HL-60 (cell line): ENCODE measurements at regions not wholly inside any gene's neighbourhood (a gene's known extent, or its start where the extent isn't known, plus 50 kb on each side); places are given as distances from the start of the nearest gene placed in this dataset.

ENCODE experiments used
- DNase-seq, 2 experiments: peaks; one replicate each; pipeline ENCODE4 v3.0.0-alpha.2; 2010 to 2020; ENCODE audit warnings: low read depth in 1 of 2, low spot score in 1 of 2
- H3K27ac ChIP-seq: fragments of 250-450 bp; sonication (Bioruptor Pico); replicated peaks from 2 replicates; pipeline ENCODE4 v1.5.1; 2020; ENCODE audit warnings: mild to moderate bottlenecking, moderate library complexity
- H3K27me3 ChIP-seq: fragments of 250-450 bp; sonication (Bioruptor Pico); 2 replicates; pipeline ENCODE4 v1.5.1; 2021; ENCODE audit warnings: mild to moderate bottlenecking, moderate library complexity; ENCODE audit not compliant: insufficient read depth, poor library complexity, severe bottlenecking
- H3K4me3 ChIP-seq: replicated peaks from 2 replicates; pipeline ENCODE4 v1.5.1; 2011; ENCODE audit warnings: mild to moderate bottlenecking, control low read depth, low read length; ENCODE audit not compliant: insufficient read depth
- CTCF ChIP-seq: IDR thresholded peaks from one replicate; pipeline ENCODE4 v1.5.1; 2011; ENCODE audit warnings: low read length, control low read depth, inconsistent platforms; ENCODE audit not compliant: insufficient read depth
- GABPA ChIP-seq: IDR thresholded peaks from 2 replicates; pipeline ENCODE4 v1.6.1; 2012; ENCODE audit warnings: low read depth
- POLR2AphosphoS5 ChIP-seq: IDR thresholded peaks from 2 replicates; pipeline ENCODE4 v1.6.1; 2012; ENCODE audit warnings: low read depth
- REST ChIP-seq: IDR thresholded peaks from 2 replicates; pipeline ENCODE4 v1.6.1; 2012; ENCODE audit warnings: low read depth; ENCODE audit not compliant: insufficient replicate concordance
- SPI1 ChIP-seq: IDR thresholded peaks from 2 replicates; pipeline ENCODE4 v1.6.1; 2012; ENCODE audit warnings: low read depth, mild to moderate bottlenecking, borderline replicate concordance

- Histone ChIP-seq H3K27me3 (no peaks in the 10 kb centered on the region), H3K4me3 (no peak overlapping the region), H3K27ac (no peak overlapping the region)
- no peak for DNase-seq
- TF ChIP-seq REST: no peak
- TF ChIP-seq SPI1: no peak
- no peak for TF ChIP-seq GABPA
- no peak for TF ChIP-seq CTCF
- no peak for TF ChIP-seq POLR2AphosphoS5
Observed at GRCh38 chr9:108239696-108240321, 616.0 kb downstream of the ACTL7B start.

GRCh38 chr9:108235609-108236008, 620.2 kb downstream of the ACTL7B start:
- Histone ChIP-seq H3K27ac (no peak overlapping the region), H3K4me3 (no peak overlapping the region), H3K27me3 (no peaks in the 10 kb centered on the region)
- DNase-seq: no peak
- TF ChIP-seq REST: no peak
- TF ChIP-seq GABPA: no peak
- no peak for TF ChIP-seq CTCF
- TF ChIP-seq POLR2AphosphoS5: no peak
- TF ChIP-seq SPI1: no peak

- DNase-seq: no peak
- TF ChIP-seq REST (no peak), SPI1 (no peak), CTCF (no peak), POLR2AphosphoS5 (no peak), GABPA (no peak)
- H3K4me3 ChIP-seq: no peak overlapping the region
- H3K27me3 ChIP-seq: no peaks in the 10 kb centered on the region
- no peak overlapping the region for H3K27ac ChIP-seq
Observed at GRCh38 chr9:108234811-108235210, 621.0 kb downstream of the ACTL7B start.
